H1 (cell line): ENCODE measurements at regions not wholly inside any gene's neighbourhood (a gene's known extent, or its start where the extent isn't known, plus 50 kb on each side); places are given as distances from the start of the nearest gene placed in this dataset.

Source experiments
- CTCF ChIA-PET: fragments of 300-600 bp; sonication (Branson Sonifier 250); formaldehyde crosslinking; loops from one replicate; lab custom pipeline; 2021; ENCODE audit not compliant: partially characterized antibody; lab: Charles Lee
- POLR2A ChIA-PET: fragments of 300-600 bp; sonication (Branson Sonifier 250); formaldehyde crosslinking; loops from one replicate; lab custom pipeline; 2021; ENCODE audit warnings: inconsistent platforms; ENCODE audit not compliant: partially characterized antibody; lab: Charles Lee
- DNase-seq, 2 experiments: peaks; one replicate each; pipeline versions ENCODE4 v3.0.0 to v3.0.0-alpha.2; 2010 to 2022; ENCODE audit warnings: low spot score in 2 of 2, low read depth in 1 of 2, mixed read lengths in 1 of 2
- FAIRE-seq: peaks from 2 replicates; lab custom pipeline; 2011; peaks lifted over from hg19 to GRCh38; lab: Jason Lieb, UNC
- H2AFZ ChIP-seq: 2 replicates; pipeline ENCODE4 v1.8.1; 2012; ENCODE audit warnings: low read length, inconsistent platforms
- H2AK5ac ChIP-seq: 2 replicates; pipeline ENCODE4 v1.6.1; 2013; ENCODE audit warnings: low read depth, low read length
- H2BK120ac ChIP-seq: replicated peaks from 2 replicates; pipeline ENCODE3; 2013; ENCODE audit warnings: low read depth, low read length, inconsistent platforms
- H2BK12ac ChIP-seq: 2 replicates; pipeline ENCODE4 v1.6.1; 2013; ENCODE audit warnings: low read depth, low read length
- H2BK15ac ChIP-seq: 2 replicates; pipeline ENCODE4 v1.6.1; 2013; ENCODE audit warnings: low read length
- H2BK20ac ChIP-seq: 2 replicates; pipeline ENCODE4 v1.6.1; 2013; ENCODE audit warnings: low read length
- H2BK5ac ChIP-seq: 2 replicates; pipeline ENCODE4 v1.6.1; 2013; ENCODE audit warnings: low read depth, low read length
- H3K14ac ChIP-seq: 2 replicates; pipeline ENCODE4 v1.6.1; 2013; ENCODE audit warnings: inconsistent platforms; ENCODE audit not compliant: insufficient read length
- H3K18ac ChIP-seq: 2 replicates; pipeline ENCODE4 v1.6.1; 2013; ENCODE audit warnings: low read length; ENCODE audit errors: extremely low read depth
- H3K23ac ChIP-seq: 2 replicates; pipeline ENCODE4 v1.6.1; 2013; ENCODE audit warnings: inconsistent platforms; ENCODE audit not compliant: insufficient read length
- H3K23me2 ChIP-seq: 2 replicates; pipeline ENCODE4 v1.6.1; 2013; ENCODE audit warnings: low read depth, low read length
- H3K27ac ChIP-seq: 2 replicates; pipeline ENCODE4 v1.6.1; 2011; ENCODE audit warnings: low read depth, low read length, inconsistent platforms
- H3K27me3 ChIP-seq, 4 experiments: replicated peaks in 1 of 4; 1 replicate in 1 of 4; 2 replicates in 3 of 4; pipeline versions ENCODE4 v1.6.1 to v1.8.1; 2011 to 2013; ENCODE audit warnings: low read length in 3 of 4, mild to moderate bottlenecking in 3 of 4, inconsistent platforms in 2 of 4, mixed read lengths in 2 of 4, moderate library complexity in 1 of 4; ENCODE audit not compliant: control insufficient read depth in 3 of 4, insufficient read depth in 3 of 4; ENCODE audit errors: extremely low read depth in 1 of 4
- H3K36me3 ChIP-seq, 4 experiments: 2 replicates each; pipeline versions ENCODE4 v1.6.1 to v1.8.1; 2011 to 2013; ENCODE audit warnings: mild to moderate bottlenecking in 4 of 4, low read length in 3 of 4, moderate library complexity in 2 of 4, control low read depth in 1 of 4, inconsistent platforms in 1 of 4; ENCODE audit not compliant: insufficient read depth in 4 of 4, control insufficient read depth in 2 of 4
- H3K4ac ChIP-seq: replicated peaks from 2 replicates; pipeline ENCODE3; 2013; ENCODE audit warnings: low read length, low read depth, mixed read lengths, inconsistent platforms; ENCODE audit not compliant: insufficient read length
- H3K4me1 ChIP-seq, 4 experiments: replicated peaks in 1 of 4; 1 replicate in 1 of 4; 2 replicates in 3 of 4; pipeline versions ENCODE4 v1.6.1 to v1.8.1; 2011 to 2013; ENCODE audit warnings: low read length in 3 of 4, inconsistent platforms in 2 of 4, mixed read lengths in 1 of 4; ENCODE audit not compliant: insufficient read depth in 4 of 4, control insufficient read depth in 3 of 4
- H3K4me2 ChIP-seq, 2 experiments: 2 replicates each; pipeline versions ENCODE4 v1.6.1 to v1.8.1; 2011 to 2013; ENCODE audit warnings: low read depth in 2 of 2, low read length in 2 of 2, control low read depth in 1 of 2, inconsistent platforms in 1 of 2, mild to moderate bottlenecking in 1 of 2; ENCODE audit not compliant: insufficient read depth in 1 of 2
- H3K4me3 ChIP-seq, 4 experiments: fragments of 200-600, 300-600 bp in 1 of 4; sonication (generic), shearing (Covaris generic), sonication (Bioruptor Twin) in 1 of 4; 2 replicates each; pipeline versions ENCODE4 v1.5.1 to v1.8.1; 2011 to 2016; ENCODE audit warnings: low read length in 4 of 4, low read depth in 3 of 4, control low read depth in 2 of 4, inconsistent platforms in 2 of 4, mild to moderate bottlenecking in 2 of 4, mixed read lengths in 1 of 4, moderate library complexity in 1 of 4; ENCODE audit not compliant: insufficient read depth in 2 of 4; ENCODE audit errors: extremely low read depth in 1 of 4
- H3K56ac ChIP-seq: replicated peaks from 2 replicates; pipeline ENCODE3; 2013; ENCODE audit warnings: low read depth, mild to moderate bottlenecking, mixed read lengths, low read length, inconsistent platforms; ENCODE audit not compliant: insufficient read length
- H3K79me1 ChIP-seq: 2 replicates; pipeline ENCODE4 v1.6.1; 2013; ENCODE audit warnings: low read depth, low read length, control low read depth
- H3K79me2 ChIP-seq, 2 experiments: 2 replicates each; pipeline versions ENCODE4 v1.6.1 to v1.8.1; 2012 to 2013; ENCODE audit warnings: low read length in 2 of 2, mild to moderate bottlenecking in 2 of 2, inconsistent platforms in 1 of 2; ENCODE audit not compliant: insufficient read depth in 2 of 2, control insufficient read depth in 1 of 2
- H3K9ac ChIP-seq, 4 experiments: replicated peaks in 1 of 4; 1 replicate in 1 of 4; 2 replicates in 3 of 4; pipeline versions ENCODE4 v1.6.1 to v1.8.1; 2011 to 2013; ENCODE audit warnings: low read depth in 3 of 4, low read length in 3 of 4, control low read depth in 2 of 4, mild to moderate bottlenecking in 2 of 4, moderate library complexity in 2 of 4, inconsistent platforms in 1 of 4; ENCODE audit errors: extremely low read depth in 1 of 4
- H3K9me3 ChIP-seq, 2 experiments: 2 replicates each; pipeline versions ENCODE4 v1.6.1 to v1.8.1; 2012 to 2013; ENCODE audit warnings: mild to moderate bottlenecking in 2 of 2, moderate library complexity in 2 of 2, control low read depth in 1 of 2, inconsistent platforms in 1 of 2, low read depth in 1 of 2, low read length in 1 of 2, mixed read lengths in 1 of 2; ENCODE audit not compliant: insufficient read depth in 2 of 2
- H4K20me1 ChIP-seq, 2 experiments: replicated peaks in 1 of 2; 2 replicates each; pipeline versions ENCODE3 to v1.8.1; 2011 to 2013; ENCODE audit warnings: inconsistent platforms in 2 of 2, low read length in 2 of 2, mild to moderate bottlenecking in 1 of 2; ENCODE audit not compliant: insufficient read depth in 2 of 2, control insufficient read depth in 1 of 2
- H4K5ac ChIP-seq: 2 replicates; pipeline ENCODE4 v1.6.1; 2013; ENCODE audit warnings: low read length, low read depth, mixed read lengths, inconsistent platforms; ENCODE audit not compliant: insufficient read length
- H4K8ac ChIP-seq: 2 replicates; pipeline ENCODE4 v1.8.0; 2013; ENCODE audit warnings: mild to moderate bottlenecking, moderate library complexity, low read length, inconsistent platforms; ENCODE audit not compliant: insufficient read depth; ENCODE audit errors: extremely low read depth
- H4K91ac ChIP-seq: replicated peaks from 2 replicates; pipeline ENCODE3; 2013; ENCODE audit warnings: low read length, mixed read lengths, inconsistent platforms; ENCODE audit not compliant: insufficient read length
- BRCA1 ChIP-seq: IDR thresholded peaks from 2 replicates; pipeline ENCODE4 v1.6.1; 2012; ENCODE audit warnings: low read depth, low read length, improper control_type of control experiment
- CBX8 ChIP-seq: fragments of 300-800, 300-1000 bp; sonication (generic); IDR thresholded peaks from 2 replicates; pipeline ENCODE4 v1.7.1; 2016; ENCODE audit warnings: low read depth, low read length, borderline replicate concordance
- EZH2 ChIP-seq: fragments of 200-600 bp; sonication (generic); IDR thresholded peaks from 2 replicates; pipeline ENCODE4 v1.7.1; 2012; ENCODE audit warnings: low read depth, mild to moderate bottlenecking, moderate library complexity, low read length, inconsistent platforms; ENCODE audit not compliant: severe bottlenecking
- JUND ChIP-seq: IDR thresholded peaks from 2 replicates; pipeline ENCODE4 v1.6.1; 2011; ENCODE audit warnings: mild to moderate bottlenecking, improper control_type of control experiment, low read length
- RAD21 ChIP-seq, 2 experiments: IDR thresholded peaks in 1 of 2; conservative IDR thresholded peaks in 1 of 2; 2 replicates each; pipeline ENCODE4 v1.6.1; 2011; ENCODE audit warnings: low read depth in 2 of 2, low read length in 2 of 2, improper control_type of control experiment in 1 of 2, inconsistent platforms in 1 of 2, mild to moderate bottlenecking in 1 of 2, moderate library complexity in 1 of 2
- SP2 ChIP-seq: IDR thresholded peaks from 2 replicates; pipeline ENCODE4 v1.6.1; 2012; ENCODE audit warnings: mild to moderate bottlenecking, low read length, inconsistent platforms
- SRF ChIP-seq: IDR thresholded peaks from 2 replicates; pipeline ENCODE4 v1.6.1; 2011; ENCODE audit warnings: mild to moderate bottlenecking, low read depth, low read length, moderate library complexity
- SUZ12 ChIP-seq: fragments of 200-600 bp; sonication (generic); IDR thresholded peaks from 2 replicates; pipeline ENCODE4 v1.6.1; 2012; ENCODE audit warnings: mild to moderate bottlenecking, inconsistent platforms, low read length, moderate library complexity, mixed read lengths
- WGBS, 2 experiments: shearing (Covaris generic) in 1 of 2; methylation state at CpG; one replicate each; pipeline versions ENCODE4 v1.1.6 to v1.1.7; 2013 to 2015; ENCODE audit warnings: low lambda C conversion rate in 2 of 2, mixed read lengths in 2 of 2, inconsistent platforms in 1 of 2, low coverage in 1 of 2, missing lambda C conversion rate in 1 of 2; ENCODE audit not compliant: insufficient replicate concordance in 2 of 2, insufficient coverage in 1 of 2, insufficient read length in 1 of 2; ENCODE audit errors: extremely low coverage in 1 of 2, missing lambda C conversion rate in 1 of 2; 5-methylcytosine and 5-hydroxymethylcytosine counted together
- TF ChIP-seq, protein P1 (sequence below): IDR thresholded peaks from 2 replicates; pipeline ENCODE4 v1.6.1; 2011; ENCODE audit warnings: low read depth, mild to moderate bottlenecking, low read length; ENCODE audit not compliant: insufficient read depth

DNA sequence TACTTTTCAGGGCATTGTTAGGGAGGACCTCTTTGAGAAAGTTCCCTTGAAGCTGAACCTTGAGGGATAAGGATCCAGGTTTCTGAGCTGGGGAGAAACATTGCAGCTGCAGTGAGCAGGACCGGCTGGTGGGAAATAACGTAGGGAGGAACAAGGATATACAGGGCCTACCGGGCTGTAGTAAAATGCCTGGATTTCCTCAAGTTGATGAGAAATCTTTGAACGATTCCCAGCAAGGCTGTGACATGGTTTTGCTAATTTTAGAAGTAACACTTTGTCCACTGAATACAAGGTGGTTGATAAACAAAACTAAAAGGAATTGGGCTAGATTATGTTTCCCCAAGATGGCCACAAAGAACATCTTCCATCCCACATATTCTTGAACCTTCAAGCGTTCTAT is 137.0 kb upstream of the AGBL1 start:
- Histone ChIP-seq H3K4me2 (no peak overlapping the region), H2BK120ac (no peak overlapping the region), H3K79me2 (no peaks in the 10 kb centered on the region), H3K23me2 (no peaks in the 10 kb centered on the region), H3K4ac (no peak overlapping the region), H3K27ac (no peak overlapping the region), H2BK12ac (no peak overlapping the region), H3K4me3 (no peak overlapping the region), H2BK15ac (no peak overlapping the region), H3K14ac (no peak overlapping the region), H2AK5ac (no peak overlapping the region), H3K18ac (no peak overlapping the region), H2BK20ac (no peak overlapping the region), H4K5ac (no peak overlapping the region), H3K27me3 (no peaks in the 10 kb centered on the region), H2AFZ (no peak overlapping the region), H3K36me3 (no peaks in the 10 kb centered on the region), H4K8ac (no peak overlapping the region), H3K9me3 (no peaks in the 10 kb centered on the region), H3K4me1 (no peaks in the 10 kb centered on the region), H4K91ac (no peak overlapping the region), H3K23ac (no peak overlapping the region), H2BK5ac (no peak overlapping the region), H3K79me1 (no peaks in the 10 kb centered on the region), H3K9ac (no peak overlapping the region), H3K56ac (no peak overlapping the region), H4K20me1 (no peaks in the 10 kb centered on the region)
- TF ChIP-seq JUND (no peak), SP2 (no peak), SUZ12 (no peak), BRCA1 (no peak), SRF (no peak), CBX8 (no peak), EZH2 (no peak), RAD21 (IDR thresholded peaks at IDR 0.05 in 1 of 2, conservative IDR thresholded peaks at IDR 0.05 in 1 of 2; ENCODE audit: low read depth in 2 of 2, low read length in 2 of 2) (no peak)
- TF ChIP-seq, protein P1, sequence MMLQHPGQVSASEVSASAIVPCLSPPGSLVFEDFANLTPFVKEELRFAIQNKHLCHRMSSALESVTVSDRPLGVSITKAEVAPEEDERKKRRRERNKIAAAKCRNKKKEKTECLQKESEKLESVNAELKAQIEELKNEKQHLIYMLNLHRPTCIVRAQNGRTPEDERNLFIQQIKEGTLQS = no peak
- DNase-seq (no peak), FAIRE-seq (no peak)
- ChIA-PET POLR2A (no interaction called here), CTCF (no interaction called here)
- WGBS, 2 experiments = 94% methylated on average over 5 of the region's 5 CpGs; no CpG with 5 or more reads in 1 of the 2 experiments
